Gastrocnemius medialis (tissue), 4 donors: ENCODE measurements at regions not wholly inside any gene's neighbourhood (a gene's known extent, or its start where the extent isn't known, plus 50 kb on each side); places are given as distances from the start of the nearest gene placed in this dataset.

Experiments
- ATAC-seq, 2 donors: fragments of 150-250 bp; one replicate each; pipeline ENCODE4 v1.9.1; 2016
- DNase-seq, 2 donors: peaks; one replicate each; pipeline ENCODE4 v3.0.0-alpha.2; 2019
- H3K27ac ChIP-seq, 4 donors: fragments of 200-600 bp; sonication (generic); 1 replicate in 1 of 4; 2 replicates in 3 of 4; pipeline ENCODE4 v1.5.1; 2016 to 2018; ENCODE audit warnings: mild to moderate bottlenecking in 2 of 4, moderate library complexity in 1 of 4
- H3K27me3 ChIP-seq, 3 donors: fragments of 200-600 bp; sonication (generic) in 2 of 3; 1 replicate in 1 of 3; 2 replicates in 2 of 3; pipeline versions ENCODE4 v1.5.1 to v1.6.0; 2016 to 2019; ENCODE audit warnings: mild to moderate bottlenecking in 1 of 3, moderate library complexity in 1 of 3
- H3K36me3 ChIP-seq, 2 donors: fragments of 200-600 bp; sonication (generic) in 1 of 2; one replicate each; pipeline ENCODE4 v1.5.1; 2017 to 2018
- H3K4me1 ChIP-seq, 2 donors: fragments of 200-600 bp; sonication (generic) in 1 of 2; one replicate each; pipeline ENCODE4 v1.5.1; 2016 to 2017; ENCODE audit warnings: mild to moderate bottlenecking in 2 of 2
- H3K4me3 ChIP-seq, 4 donors: fragments of 200-600 bp; sonication (generic) in 3 of 4; 1 replicate in 1 of 4; 2 replicates in 3 of 4; pipeline ENCODE4 v1.5.1; 2016 to 2019; ENCODE audit warnings: mild to moderate bottlenecking in 2 of 4
- H3K9me3 ChIP-seq, 3 donors: fragments of 200-600 bp; sonication (generic) in 2 of 3; 1 replicate in 1 of 3; 2 replicates in 2 of 3; pipeline ENCODE4 v1.5.1; 2016 to 2019
- POLR2A ChIP-seq, 2 donors: fragments of 450-650 bp; IDR thresholded peaks; one replicate each; pipeline ENCODE4 v1.6.1; 2017; ENCODE audit warnings: antibody characterized with exemption in 2 of 2, mild to moderate bottlenecking in 2 of 2, moderate library complexity in 2 of 2
- in situ Hi-C, 4 donors: fragments of 200-750 bp; cut with MboI; loops; one replicate each; pipeline versions ENCODE4 v1.15.0 to v1.8.0; 2017; ENCODE audit warnings: low sequenced_read_pairs in 4 of 4
- intact Hi-C: fragments of 100-400 bp; cut with DNase I; formaldehyde crosslinking; loops from one replicate; pipeline ENCODE4 v1.15.1; 2023; ENCODE audit warnings: low total_unique reads
- TF ChIP-seq, protein P1 (sequence below), 5 experiments: fragments of 450-650 bp in 3 of 5; fragments of 200-600 bp in 2 of 5; sonication (generic) in 2 of 5; IDR thresholded peaks in 4 of 5; conservative IDR thresholded peaks in 1 of 5; 1 replicate in 4 of 5; 2 replicates in 1 of 5; pipeline ENCODE4 v1.5.1; 2016 to 2019; ENCODE audit warnings: antibody characterized with exemption in 5 of 5, mild to moderate bottlenecking in 3 of 5, moderate library complexity in 3 of 5

DNA sequence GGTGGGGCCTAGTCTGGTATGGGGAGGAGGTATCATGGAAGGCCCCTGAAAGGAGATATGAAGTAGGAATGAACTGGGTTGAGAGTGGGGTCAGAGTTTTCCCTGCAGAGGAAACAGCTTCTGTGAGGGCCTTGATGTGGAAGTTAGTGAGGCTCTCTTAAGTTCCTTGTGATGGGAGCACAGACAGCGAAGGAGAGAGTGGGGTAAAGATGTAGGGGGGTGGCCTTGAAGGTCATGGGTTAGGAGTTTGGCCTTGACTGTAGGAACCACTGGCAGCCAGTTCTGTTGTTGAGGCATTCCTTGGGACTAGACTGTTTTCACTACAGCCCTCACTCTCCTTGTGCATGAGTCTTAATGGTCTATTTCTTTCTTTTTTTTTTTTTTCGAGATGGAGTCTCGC is 77.8 kb upstream of the NMNAT3 start:
- intact Hi-C loops = no loop called here
- in situ Hi-C loops = no loop called here
- H3K4me3 ChIP-seq = no peak overlapping the region
- H3K9me3 ChIP-seq = no peaks in the 10 kb centered on the region
- TF ChIP-seq, protein P1, sequence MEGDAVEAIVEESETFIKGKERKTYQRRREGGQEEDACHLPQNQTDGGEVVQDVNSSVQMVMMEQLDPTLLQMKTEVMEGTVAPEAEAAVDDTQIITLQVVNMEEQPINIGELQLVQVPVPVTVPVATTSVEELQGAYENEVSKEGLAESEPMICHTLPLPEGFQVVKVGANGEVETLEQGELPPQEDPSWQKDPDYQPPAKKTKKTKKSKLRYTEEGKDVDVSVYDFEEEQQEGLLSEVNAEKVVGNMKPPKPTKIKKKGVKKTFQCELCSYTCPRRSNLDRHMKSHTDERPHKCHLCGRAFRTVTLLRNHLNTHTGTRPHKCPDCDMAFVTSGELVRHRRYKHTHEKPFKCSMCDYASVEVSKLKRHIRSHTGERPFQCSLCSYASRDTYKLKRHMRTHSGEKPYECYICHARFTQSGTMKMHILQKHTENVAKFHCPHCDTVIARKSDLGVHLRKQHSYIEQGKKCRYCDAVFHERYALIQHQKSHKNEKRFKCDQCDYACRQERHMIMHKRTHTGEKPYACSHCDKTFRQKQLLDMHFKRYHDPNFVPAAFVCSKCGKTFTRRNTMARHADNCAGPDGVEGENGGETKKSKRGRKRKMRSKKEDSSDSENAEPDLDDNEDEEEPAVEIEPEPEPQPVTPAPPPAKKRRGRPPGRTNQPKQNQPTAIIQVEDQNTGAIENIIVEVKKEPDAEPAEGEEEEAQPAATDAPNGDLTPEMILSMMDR (IDR thresholded peaks at IDR 0.05 in 4 of 5, conservative IDR thresholded peaks at IDR 0.05 in 1 of 5) = no peak
- TF ChIP-seq POLR2A (IDR thresholded peaks at IDR 0.05) = no peak
- H3K27ac ChIP-seq = no peak overlapping the region
- DNase-seq = no peak
- no peaks in the 10 kb centered on the region for H3K27me3 ChIP-seq
- H3K36me3 ChIP-seq = no peaks in the 10 kb centered on the region
- H3K4me1 ChIP-seq = peaks cover 0 to 5% of the 10 kb centered on the region in 2 donors
- no peak for ATAC-seq

- Histone ChIP-seq H3K36me3 (no peaks in the 10 kb centered on the region), H3K9me3 (no peaks in the 10 kb centered on the region), H3K4me1 (no peaks in the 10 kb centered on the region), H3K27ac (no peak overlapping the region), H3K4me3 (no peak overlapping the region), H3K27me3 (no peaks in the 10 kb centered on the region)
- in situ Hi-C loops = no loop called here
- TF ChIP-seq POLR2A (IDR thresholded peaks at IDR 0.05) = no peak
- TF ChIP-seq, protein P1 (IDR thresholded peaks at IDR 0.05 in 4 of 5, conservative IDR thresholded peaks at IDR 0.05 in 1 of 5) = no peak
- DNase-seq = no peak
- ATAC-seq = no peak
- intact Hi-C loops = no loop called here
These were observed 74.0 kb upstream of the NMNAT3 start for GRCh38 chr3:139751789-139752188.

DNA sequence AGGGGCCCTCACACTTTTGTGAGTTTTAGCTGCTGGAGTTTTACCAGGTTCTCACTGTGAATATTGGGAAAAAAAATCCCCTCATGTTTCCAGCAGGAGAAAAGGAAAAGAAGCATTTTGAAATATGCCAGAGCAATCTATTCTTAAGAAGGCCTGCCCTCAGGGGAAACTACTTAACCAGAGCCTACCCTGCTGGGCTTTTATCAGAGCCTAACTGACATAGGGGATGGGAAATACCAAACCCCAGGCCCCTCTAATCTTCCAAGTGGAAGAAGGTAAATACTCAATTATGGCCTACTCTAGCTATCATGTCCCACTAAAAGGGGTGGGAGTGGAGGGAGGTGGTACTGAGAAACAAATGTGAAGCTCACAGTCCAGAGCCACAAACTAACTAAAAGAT is 68.7 kb upstream of the NMNAT3 start:
- intact Hi-C loops (no loop called here), in situ Hi-C loops (no loop called here)
- Histone ChIP-seq H3K4me1 (no peaks in the 10 kb centered on the region), H3K4me3 (no peak overlapping the region), H3K27ac (no peak overlapping the region), H3K9me3 (no peaks in the 10 kb centered on the region), H3K36me3 (no peaks in the 10 kb centered on the region), H3K27me3 (no peaks in the 10 kb centered on the region)
- TF ChIP-seq POLR2A (IDR thresholded peaks at IDR 0.05) = no peak
- TF ChIP-seq, protein P1 (IDR thresholded peaks at IDR 0.05 in 4 of 5, conservative IDR thresholded peaks at IDR 0.05 in 1 of 5) = no peak
- DNase-seq (no peak), ATAC-seq (no peak)

GRCh38 chr3:139745831-139746230 is 68.1 kb upstream of the NMNAT3 start:
- Histone ChIP-seq H3K4me1 (no peaks in the 10 kb centered on the region), H3K9me3 (no peaks in the 10 kb centered on the region), H3K27me3 (no peaks in the 10 kb centered on the region), H3K36me3 (no peaks in the 10 kb centered on the region), H3K27ac (no peak overlapping the region), H3K4me3 (no peak overlapping the region)
- no peak for DNase-seq
- no peak for TF ChIP-seq POLR2A (IDR thresholded peaks at IDR 0.05)
- TF ChIP-seq, protein P1 (IDR thresholded peaks at IDR 0.05 in 4 of 5, conservative IDR thresholded peaks at IDR 0.05 in 1 of 5) = no peak
- in situ Hi-C loops (no loop called here), intact Hi-C loops (no loop called here)
- ATAC-seq = no peak

DNA sequence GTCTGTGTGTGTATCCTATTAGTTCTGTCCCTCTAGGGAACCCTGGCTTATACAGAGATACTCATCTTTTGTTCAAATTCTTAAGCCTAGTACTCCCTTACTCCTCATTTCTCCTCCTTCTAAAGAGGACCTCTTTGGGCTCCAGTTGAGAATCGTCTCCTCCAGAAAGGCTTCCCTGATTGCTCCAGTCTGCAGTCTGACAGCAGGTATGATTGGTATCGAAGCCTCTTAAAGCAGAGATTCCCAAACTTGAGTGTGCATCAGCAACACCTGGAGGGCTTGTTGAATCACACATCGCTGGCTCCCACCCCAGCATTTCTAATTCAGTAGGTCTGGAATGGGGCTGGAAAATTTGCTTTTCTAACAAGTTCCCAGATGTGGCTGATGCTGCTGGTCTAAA is 60.9 kb upstream of the NMNAT3 start:
- H3K27ac ChIP-seq = no peak overlapping the region

More for the DNA sequence above, 60.9 kb upstream of the NMNAT3 start:
- DNase-seq (no peak), ATAC-seq (no peak)
- no peaks in the 10 kb centered on the region for H3K9me3 ChIP-seq
- H3K4me1 ChIP-seq = no peaks in the 10 kb centered on the region
- H3K4me3 ChIP-seq = no peak overlapping the region
- TF ChIP-seq POLR2A (IDR thresholded peaks at IDR 0.05) = no peak
- TF ChIP-seq, protein P1 (IDR thresholded peaks at IDR 0.05 in 4 of 5, conservative IDR thresholded peaks at IDR 0.05 in 1 of 5) = no peak
- intact Hi-C loops (no loop called here), in situ Hi-C loops (no loop called here)
- no peaks in the 10 kb centered on the region for H3K36me3 ChIP-seq
- no peaks in the 10 kb centered on the region for H3K27me3 ChIP-seq
